Glomerular endothelial cell (primary cell): ENCODE measurements at regions not wholly inside any gene's neighbourhood (a gene's known extent, or its start where the extent isn't known, plus 50 kb on each side); places are given as distances from the start of the nearest gene placed in this dataset.

ENCODE experiments used
- DNase-seq: peaks from one replicate; pipeline ENCODE4 v3.0.0-alpha.2; 2011; ENCODE audit warnings: low read depth, low spot score; ENCODE audit errors: extremely low read depth

GRCh38 chr10:8722835-8723234, 668.3 kb downstream of the GATA3 start:
- DNase-seq = no peak

- DNase-seq = no peak
These were observed 670.9 kb downstream of the GATA3 start for GRCh38 chr10:8725343-8725742.

- DNase-seq = no peak
These were observed 671.7 kb downstream of the GATA3 start for GRCh38 chr10:8726084-8726778.

DNA sequence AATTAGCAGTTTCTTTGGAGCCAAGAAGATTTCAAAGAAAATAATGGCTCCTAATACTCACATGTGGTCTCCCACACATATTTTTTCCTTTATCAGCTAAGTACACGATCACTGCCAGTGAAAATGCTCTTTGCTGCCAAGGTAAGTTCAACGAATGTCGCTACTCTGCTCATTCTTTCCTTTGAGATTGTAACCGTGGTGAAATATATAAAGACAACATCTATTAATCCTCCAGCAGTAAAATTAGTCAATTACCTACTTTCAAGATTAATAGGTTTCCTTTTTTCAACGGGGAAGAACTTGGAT, 672.2 kb downstream of the GATA3 start:
- DNase-seq = no peak

DNA sequence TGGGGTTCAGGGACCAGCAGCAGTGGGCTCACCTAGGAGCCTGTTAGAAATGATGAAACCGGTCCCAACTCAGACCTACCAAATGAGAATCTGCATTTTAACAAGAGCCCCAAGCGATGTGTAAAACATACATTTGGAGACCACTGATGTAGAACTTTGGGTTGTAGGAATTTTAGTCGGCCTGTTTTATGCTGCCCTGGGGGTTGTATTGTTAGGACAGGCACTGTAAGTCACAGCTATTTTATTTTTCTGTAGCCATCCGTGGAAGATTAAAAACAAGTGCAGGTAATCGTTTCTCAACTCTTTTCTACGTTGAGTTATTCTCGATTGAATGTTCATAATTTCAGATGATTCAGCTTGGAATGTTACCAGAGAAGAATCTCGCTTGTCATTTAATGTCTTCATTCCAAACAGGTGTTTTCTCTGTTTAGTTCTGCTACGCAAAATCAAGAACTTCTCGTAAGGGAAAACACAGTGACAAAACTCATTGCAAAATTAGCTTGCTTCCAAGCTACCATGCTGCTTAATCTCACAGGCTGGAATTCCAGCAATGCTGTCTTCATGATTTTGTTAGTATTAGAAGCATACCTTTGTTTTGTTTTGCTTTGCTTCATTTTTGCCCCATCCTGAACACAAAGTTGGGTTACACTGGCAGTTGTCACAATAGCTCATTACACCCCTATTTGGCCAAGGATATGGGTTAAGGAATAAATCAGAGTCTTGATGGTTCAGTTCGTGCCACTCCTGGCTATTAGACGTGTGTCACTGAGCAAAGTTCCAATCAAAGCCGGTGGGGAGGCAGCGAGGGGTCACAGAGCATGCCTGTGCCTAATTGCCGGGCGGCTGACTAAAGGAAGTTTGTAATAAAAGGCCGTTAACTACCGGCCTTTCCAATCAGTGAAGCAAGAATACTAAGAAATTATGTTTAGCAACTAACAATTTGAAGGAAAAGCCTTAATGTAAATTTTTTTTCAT, 676.9 kb downstream of the GATA3 start:
- DNase-seq = no peak

- no peak for DNase-seq
These were observed 684.5 kb downstream of the GATA3 start for GRCh38 chr10:8738987-8739386.

DNA sequence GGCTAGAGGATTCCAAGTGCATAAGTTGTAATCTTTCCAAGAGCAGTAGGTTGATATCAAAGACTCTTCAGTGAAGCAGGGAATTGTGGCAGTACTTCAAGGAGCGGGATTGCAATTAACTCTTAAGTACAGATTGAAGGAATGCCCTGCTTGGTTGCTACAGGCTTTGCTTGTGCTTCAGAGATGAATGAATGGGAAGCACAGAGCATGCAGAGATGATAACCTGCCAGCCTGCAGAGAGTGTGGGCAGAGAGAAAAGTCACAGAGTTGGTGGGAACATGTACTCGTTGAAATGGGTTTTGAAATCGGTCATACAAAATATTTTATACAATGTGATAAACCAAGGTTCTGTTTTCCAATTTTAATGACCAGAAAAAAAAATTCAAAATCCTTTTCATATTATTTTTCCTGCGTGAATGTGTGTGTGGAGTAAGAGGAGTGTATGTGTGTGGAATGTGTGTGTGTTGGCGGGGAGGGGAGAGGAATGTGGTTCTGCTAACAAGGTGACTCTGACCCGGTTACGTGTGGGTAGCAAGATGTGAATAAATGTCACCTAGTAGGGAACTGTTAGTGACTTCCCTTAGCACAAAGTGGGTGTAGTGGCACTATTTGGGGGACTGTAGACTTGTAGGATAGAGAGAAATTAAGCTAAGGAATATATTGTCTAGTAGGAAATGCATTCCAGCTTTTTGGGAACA, 697.8 kb downstream of the GATA3 start:
- DNase-seq = no peak

DNA sequence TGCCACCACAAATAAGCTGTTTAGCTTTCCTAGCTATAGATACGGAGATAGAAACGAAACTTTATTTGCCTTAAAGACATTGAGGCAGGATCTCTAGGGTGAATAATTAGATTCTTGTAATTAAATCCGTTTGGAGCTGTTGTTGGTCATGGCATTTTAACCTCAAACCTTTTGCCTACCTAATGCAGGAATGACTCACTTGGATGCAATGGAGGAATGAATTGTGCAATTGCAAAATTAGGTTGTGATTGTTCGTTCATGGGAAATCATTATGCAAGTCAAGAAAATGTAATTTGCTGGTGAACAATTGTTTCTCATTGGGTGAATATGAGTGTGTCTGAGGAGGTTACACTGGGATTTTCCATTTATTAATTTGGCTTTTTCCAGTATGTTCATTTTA, 703.5 kb downstream of the GATA3 start:
- DNase-seq = no peak

DNA sequence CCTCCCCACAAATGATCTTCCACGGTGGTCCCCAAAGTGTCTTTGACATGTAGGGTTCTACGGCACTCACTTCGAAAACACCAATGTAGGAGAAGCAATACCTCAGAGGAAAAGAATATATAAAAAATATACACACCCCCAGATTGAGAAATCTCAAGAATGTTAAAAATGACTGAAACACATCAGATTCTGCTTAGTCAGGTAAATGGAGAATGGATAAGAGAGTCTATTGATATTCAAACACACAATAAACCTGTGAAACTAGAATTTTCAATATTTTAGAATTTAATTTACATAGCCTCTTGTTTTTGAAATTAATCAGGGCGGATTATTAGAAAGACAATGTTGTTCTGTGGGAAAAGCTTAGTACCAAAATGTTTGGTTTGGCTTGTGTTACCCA, 712.4 kb downstream of the GATA3 start:
- no peak for DNase-seq

- DNase-seq = no peak
These were observed 713.1 kb downstream of the GATA3 start for GRCh38 chr10:8767591-8767990.

- DNase-seq = no peak
These were observed 713.9 kb downstream of the GATA3 start for GRCh38 chr10:8768341-8768740.

- DNase-seq = no peak
These were observed 714.4 kb downstream of the GATA3 start for GRCh38 chr10:8768852-8769251.

- no peak for DNase-seq
These were observed 722.6 kb downstream of the GATA3 start for GRCh38 chr10:8776926-8777622.

DNA sequence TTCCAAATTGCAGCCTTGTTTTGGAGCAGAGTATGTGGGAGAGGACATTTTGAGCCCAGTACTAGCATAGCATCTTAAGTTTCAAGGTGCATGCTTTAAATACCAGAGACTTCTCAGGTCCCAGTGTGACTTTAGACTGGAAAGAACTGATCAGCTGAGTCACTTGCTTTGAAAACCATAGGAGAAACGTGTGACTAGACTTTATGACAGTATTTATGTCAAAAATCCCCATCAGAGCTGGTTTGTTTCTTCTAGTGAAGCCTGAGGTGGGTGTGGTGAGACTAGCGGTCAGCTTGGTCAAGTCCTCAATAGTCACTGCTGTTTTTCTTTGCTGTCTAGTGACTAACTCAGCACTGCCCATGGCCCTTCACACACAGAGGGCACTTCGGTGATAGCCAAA, 724.2 kb downstream of the GATA3 start:
- DNase-seq = no peak

GRCh38 chr10:8787649-8788048, 733.2 kb downstream of the GATA3 start:
- no peak for DNase-seq

- no peak for DNase-seq
These were observed 735.9 kb downstream of the GATA3 start for GRCh38 chr10:8790390-8790789.

DNA sequence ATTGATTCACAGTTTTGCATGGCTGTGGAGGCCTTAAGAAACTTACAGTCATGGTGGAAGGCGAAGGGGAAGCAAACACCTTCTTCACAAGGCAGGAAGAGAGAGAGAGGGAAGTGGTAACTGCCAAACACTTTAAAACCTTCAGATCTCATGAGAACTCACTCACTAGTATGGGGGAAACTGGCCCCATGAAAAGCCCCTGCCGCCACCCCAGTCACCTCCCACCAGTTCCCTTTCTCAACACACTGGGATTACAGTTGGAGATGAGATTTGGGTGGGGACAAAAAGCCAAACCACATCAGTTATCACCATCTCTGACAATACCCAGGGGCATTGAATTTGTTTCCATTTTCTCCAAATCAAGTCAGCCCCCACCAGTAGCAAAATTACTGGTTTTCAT, 740.4 kb downstream of the GATA3 start:
- DNase-seq = no peak

DNA sequence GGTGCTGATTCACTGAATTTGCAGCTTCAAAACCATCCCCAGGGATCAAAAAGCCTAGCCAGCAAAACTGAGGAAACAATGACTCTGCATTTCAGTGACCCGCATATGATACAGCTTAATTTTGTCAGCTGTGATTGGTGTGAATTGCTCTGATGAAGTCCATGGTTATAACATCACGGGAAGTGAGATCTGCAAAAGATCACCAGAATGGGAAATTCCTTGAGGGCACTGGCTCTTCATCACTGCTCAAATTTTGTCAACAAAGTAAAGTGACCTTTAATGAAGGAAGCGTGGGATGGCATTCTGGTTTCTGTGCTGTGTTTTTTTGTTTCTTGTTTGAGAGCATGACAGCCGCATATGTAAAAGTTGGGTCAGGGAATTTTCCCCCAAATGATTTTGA, 745.9 kb downstream of the GATA3 start:
- DNase-seq = no peak

DNA sequence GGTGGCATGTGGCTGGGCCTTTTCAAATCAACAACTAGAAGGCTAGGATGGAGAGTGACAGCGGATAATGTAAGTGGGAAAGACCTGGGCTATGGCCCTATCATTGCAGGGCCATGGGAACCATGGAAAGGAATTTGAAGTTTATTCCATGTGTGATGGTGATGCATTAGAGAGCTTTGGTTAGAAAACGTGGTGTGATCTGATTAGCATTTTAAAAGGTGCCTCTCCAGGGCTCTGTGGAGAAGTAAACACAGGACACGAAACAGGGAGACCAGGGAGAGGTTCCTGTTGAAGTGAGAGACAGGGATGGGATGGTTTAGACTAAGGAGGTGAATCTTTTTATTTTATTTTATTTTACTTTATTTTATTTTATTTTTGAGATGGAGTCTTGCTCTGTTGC, 749.5 kb downstream of the GATA3 start:
- no peak for DNase-seq

GRCh38 chr10:8810677-8811076, 756.2 kb downstream of the GATA3 start:
- no peak for DNase-seq

- DNase-seq = no peak
These were observed 756.7 kb downstream of the GATA3 start for GRCh38 chr10:8811201-8811600.
